ENCODE measurements at regions not wholly inside any gene's neighbourhood (a gene's known extent, or its start where the extent isn't known, plus 50 kb on each side); places are given as distances from the start of the nearest gene placed in this dataset.

GRCh38 chr3:76345878-76346277, 560.5 kb upstream of the ZNF717 start:
- no peak overlapping the region for H3K56ac ChIP-seq (replicated peaks; ENCODE audit: insufficient read length, low read depth, low read length)
- H3K79me2 ChIP-seq (ENCODE audit: control insufficient read depth in 1 of 2, insufficient read depth in 2 of 2, low read length in 2 of 2), result no peaks in the 10 kb centered on the region
- no peaks in the 10 kb centered on the region for H4K20me1 ChIP-seq (replicated peaks in 1 of 2; ENCODE audit: control insufficient read depth in 1 of 2, insufficient read depth in 2 of 2, low read length in 2 of 2)
- H2BK120ac ChIP-seq (replicated peaks; ENCODE audit: low read depth, low read length), result no peak overlapping the region
- H4K5ac ChIP-seq (ENCODE audit: insufficient read length, low read depth, low read length), result no peak overlapping the region
- no peak overlapping the region for H3K4me2 ChIP-seq (ENCODE audit: insufficient read depth in 1 of 2, low read depth in 2 of 2, low read length in 2 of 2)
- H2BK20ac ChIP-seq (ENCODE audit: low read length), result no peak overlapping the region
- TF ChIP-seq NANOG (IDR thresholded peaks at IDR 0.05; ENCODE audit: insufficient read depth, low read depth, low read length, poor library complexity, severe bottlenecking) (no peak), JUND (IDR thresholded peaks at IDR 0.05; ENCODE audit: low read length) (no peak), HDAC6 (IDR thresholded peaks at IDR 0.05; ENCODE audit: low read depth, low read length) (no peak), SRF (IDR thresholded peaks at IDR 0.05; ENCODE audit: low read depth, low read length) (no peak), CEBPB (IDR thresholded peaks at IDR 0.05; ENCODE audit: low read depth, low read length) (no peak), EP300 (IDR thresholded peaks at IDR 0.05; ENCODE audit: borderline replicate concordance in 1 of 2, low read depth in 2 of 2, low read length in 2 of 2) (no peak)
- no peak overlapping the region for H3K27ac ChIP-seq (ENCODE audit: low read depth, low read length)
- no peak overlapping the region for H3K9ac ChIP-seq (replicated peaks in 1 of 4; ENCODE audit: extremely low read depth in 1 of 4, low read depth in 3 of 4, low read length in 3 of 4)
- WGBS, 2 experiments (ENCODE audit: extremely low coverage in 1 of 2, insufficient coverage in 1 of 2, insufficient read length in 1 of 2, insufficient replicate concordance in 2 of 2, low coverage in 1 of 2, low lambda C conversion rate in 2 of 2, missing lambda C conversion rate in 1 of 2), result 71% methylated on average over 2 of the region's 2 CpGs; no CpG with 5 or more reads in 1 of the 2 experiments
- H4K8ac ChIP-seq (ENCODE audit: extremely low read depth, insufficient read depth, low read length), result no peak overlapping the region
- ChIA-PET POLR2A (ENCODE audit: partially characterized antibody) (interaction anchor here (0.6 kb wide), 1 partner anchor 1245 kb away, joined by 4 read pairs; no protein-coding TSS in a partner anchor), CTCF (ENCODE audit: partially characterized antibody) (interaction anchor here (0.6 to 1.2 kb wide), 3 partner anchors 13 to 55 kb away, joined by 3 to 4 read pairs (median 3); no protein-coding TSS in a partner anchor)
- H3K4me3 ChIP-seq (ENCODE audit: extremely low read depth in 1 of 4, insufficient read depth in 2 of 4, low read depth in 3 of 4, low read length in 4 of 4), result no peak overlapping the region
- H3K36me3 ChIP-seq (ENCODE audit: control insufficient read depth in 2 of 4, insufficient read depth in 4 of 4, low read length in 3 of 4), result no peaks in the 10 kb centered on the region
- H3K27me3 ChIP-seq (replicated peaks in 1 of 4; ENCODE audit: control insufficient read depth in 3 of 4, extremely low read depth in 1 of 4, insufficient read depth in 3 of 4, low read length in 3 of 4), result no peaks in the 10 kb centered on the region
- no peak overlapping the region for H3K4ac ChIP-seq (replicated peaks; ENCODE audit: insufficient read length, low read depth, low read length)
- H4K91ac ChIP-seq (replicated peaks; ENCODE audit: insufficient read length, low read length), result no peak overlapping the region
- H3K14ac ChIP-seq (ENCODE audit: insufficient read length), result no peak overlapping the region
- H3K79me1 ChIP-seq (ENCODE audit: low read depth, low read length), result no peaks in the 10 kb centered on the region
- H3K23ac ChIP-seq (ENCODE audit: insufficient read length), result no peak overlapping the region
- H2AK5ac ChIP-seq (ENCODE audit: low read depth, low read length), result no peak overlapping the region
- H2BK12ac ChIP-seq (ENCODE audit: low read depth, low read length), result no peak overlapping the region
- H3K4me1 ChIP-seq (replicated peaks in 1 of 4; ENCODE audit: control insufficient read depth in 3 of 4, insufficient read depth in 4 of 4, low read length in 3 of 4), result no peaks in the 10 kb centered on the region
- no peak overlapping the region for H3K18ac ChIP-seq (ENCODE audit: extremely low read depth, low read length)
- DNase-seq (ENCODE audit: low read depth in 1 of 2, low spot score in 2 of 2) (no peak), FAIRE-seq (no peak)
- no peak overlapping the region for H2AFZ ChIP-seq (ENCODE audit: low read length)
- H3K23me2 ChIP-seq (ENCODE audit: low read depth, low read length), result no peaks in the 10 kb centered on the region
- H2BK15ac ChIP-seq (ENCODE audit: low read length), result no peak overlapping the region
- H2BK5ac ChIP-seq (ENCODE audit: low read depth, low read length), result no peak overlapping the region
- H3K9me3 ChIP-seq (ENCODE audit: insufficient read depth in 2 of 2, low read depth in 1 of 2, low read length in 1 of 2), result no peaks in the 10 kb centered on the region

Measured in H1 (cell line).